Uterus (tissue), 2 donors: ENCODE measurements at regions not wholly inside any gene's neighbourhood (a gene's known extent, or its start where the extent isn't known, plus 50 kb on each side); places are given as distances from the start of the nearest gene placed in this dataset.

Experiments used
- CTCF ChIP-seq, 4 experiments: fragments of 200-600 bp in 2 of 4; fragments of 450-650 bp in 2 of 4; sonication (generic) in 2 of 4; IDR thresholded peaks; one replicate each; pipeline ENCODE4 v1.5.1; 2016 to 2019; ENCODE audit warnings: antibody characterized with exemption in 4 of 4, mild to moderate bottlenecking in 2 of 4, moderate library complexity in 1 of 4
- POLR2A ChIP-seq, 2 donors: fragments of 450-650 bp; IDR thresholded peaks; one replicate each; pipeline ENCODE4 v1.6.1; 2016; ENCODE audit warnings: antibody characterized with exemption in 2 of 2, mild to moderate bottlenecking in 1 of 2, moderate library complexity in 1 of 2

GRCh38 chr3:132145833-132146232 is 111.0 kb upstream of the CPNE4 start:
- no peak for TF ChIP-seq CTCF (IDR thresholded peaks at IDR 0.05)
- TF ChIP-seq POLR2A (IDR thresholded peaks at IDR 0.05) = no peak
